ENCODE measurements at regions not wholly inside any gene's neighbourhood (a gene's known extent, or its start where the extent isn't known, plus 50 kb on each side); places are given as distances from the start of the nearest gene placed in this dataset.

GRCh38 chr14:98194821-98195220, 1077.2 kb downstream of the BCL11B start:
- TF ChIP-seq CTCF (IDR thresholded peaks at IDR 0.05; ENCODE audit: control insufficient read depth, insufficient read depth, low read depth, low read length, missing control alignments): no peak
- no peak for DNase-seq (ENCODE audit: low read depth)
- H3K4me3 ChIP-seq (ENCODE audit: control insufficient read depth, low read depth, low read length): no peak overlapping the region

GRCh38 chr14:98195256-98195655, 1076.7 kb downstream of the BCL11B start:
- no peak overlapping the region for H3K4me3 ChIP-seq (ENCODE audit: control insufficient read depth, low read depth, low read length)
- TF ChIP-seq CTCF (IDR thresholded peaks at IDR 0.05; ENCODE audit: control insufficient read depth, insufficient read depth, low read depth, low read length, missing control alignments): no peak
- DNase-seq (ENCODE audit: low read depth): no peak

- H3K4me3 ChIP-seq (ENCODE audit: control insufficient read depth, low read depth, low read length): no peak overlapping the region
- no peak for DNase-seq (ENCODE audit: low read depth)
- no peak for TF ChIP-seq CTCF (IDR thresholded peaks at IDR 0.05; ENCODE audit: control insufficient read depth, insufficient read depth, low read depth, low read length, missing control alignments)
These were observed 1074.1 kb downstream of the BCL11B start for GRCh38 chr14:98197933-98198332.

GRCh38 chr14:98198385-98198784, 1073.6 kb downstream of the BCL11B start:
- no peak for DNase-seq (ENCODE audit: low read depth)
- no peak for TF ChIP-seq CTCF (IDR thresholded peaks at IDR 0.05; ENCODE audit: control insufficient read depth, insufficient read depth, low read depth, low read length, missing control alignments)
- no peak overlapping the region for H3K4me3 ChIP-seq (ENCODE audit: control insufficient read depth, low read depth, low read length)

GRCh38 chr14:98200601-98201000, 1071.4 kb downstream of the BCL11B start:
- TF ChIP-seq CTCF (IDR thresholded peaks at IDR 0.05; ENCODE audit: control insufficient read depth, insufficient read depth, low read depth, low read length, missing control alignments): no peak
- no peak for DNase-seq (ENCODE audit: low read depth)
- no peak overlapping the region for H3K4me3 ChIP-seq (ENCODE audit: control insufficient read depth, low read depth, low read length)

- no peak for DNase-seq (ENCODE audit: low read depth)
- TF ChIP-seq CTCF (IDR thresholded peaks at IDR 0.05; ENCODE audit: control insufficient read depth, insufficient read depth, low read depth, low read length, missing control alignments): no peak
- no peak overlapping the region for H3K4me3 ChIP-seq (ENCODE audit: control insufficient read depth, low read depth, low read length)
These were observed 1068.6 kb downstream of the BCL11B start for GRCh38 chr14:98203421-98203820.

- no peak for TF ChIP-seq CTCF (IDR thresholded peaks at IDR 0.05; ENCODE audit: control insufficient read depth, insufficient read depth, low read depth, low read length, missing control alignments)
- no peak for DNase-seq (ENCODE audit: low read depth)
These were observed 1067.9 kb downstream of the BCL11B start for GRCh38 chr14:98204139-98204538.

More at GRCh38 chr14:98204139-98204538, 1067.9 kb downstream of the BCL11B start:
- no peak overlapping the region for H3K4me3 ChIP-seq (ENCODE audit: control insufficient read depth, low read depth, low read length)

Measured in AG09309 (cell line).